HepG2 (cell line): ENCODE measurements at regions not wholly inside any gene's neighbourhood (a gene's known extent, or its start where the extent isn't known, plus 50 kb on each side); places are given as distances from the start of the nearest gene placed in this dataset.

Experiments used
- ATAC-seq: fragments of 200-7000 bp; cut with Tn5 transposase; 3 replicates; pipeline ENCODE4 v1.9.1; 2020; ENCODE audit warnings: mild to moderate bottlenecking, moderate library complexity
- BruUV-seq: library from RNA; stranded (reverse); fragments of 400-500 nt; replicated peaks from 2 replicates; lab custom pipeline; 2021; lab: Mats Ljungman, UMichigan
- CTCF ChIA-PET: fragments of 300-600 bp; formaldehyde crosslinking; extraction: SDS; loops from one replicate; lab custom pipeline; 2021; ENCODE audit warnings: low total read pairs, inconsistent platforms, low intra/inter-chr PET ratio; lab: Yijun Ruan, JAX
- POLR2A ChIA-PET: fragments of 350-600 bp; sonication (Branson Sonifier 250); formaldehyde crosslinking; loops from one replicate; lab custom pipeline; 2020; ENCODE audit warnings: antibody characterized with exemption, inconsistent platforms; lab: Yijun Ruan, JAX
- DNase-seq: peaks from one replicate; pipeline ENCODE4 v3.0.0-alpha.2; 2015; ENCODE audit warnings: low spot score
- FAIRE-seq: peaks from 3 replicates; lab custom pipeline; 2011; peaks lifted over from hg19 to GRCh38; lab: Jason Lieb, UNC
- H2AFZ ChIP-seq: one replicate; pipeline ENCODE4 v1.6.1; 2011; ENCODE audit warnings: low read length, inconsistent platforms
- H3K27ac ChIP-seq: fragments of 300-600 bp; 3 replicates; pipeline ENCODE4 v1.8.0; 2011; ENCODE audit warnings: mixed run types, mild to moderate bottlenecking, mixed read lengths, low read length, inconsistent platforms; ENCODE audit not compliant: insufficient read depth; ENCODE audit errors: extremely low read length
- H3K27me3 ChIP-seq, 2 experiments: fragments of 200-600 bp in 1 of 2; 2 replicates in 1 of 2; 3 replicates in 1 of 2; pipeline versions ENCODE4 v1.6.0 to v1.8.0; 2011; ENCODE audit warnings: low read length in 2 of 2, mild to moderate bottlenecking in 2 of 2, moderate library complexity in 2 of 2, inconsistent platforms in 1 of 2; ENCODE audit not compliant: insufficient read depth in 2 of 2, control insufficient read depth in 1 of 2
- H3K36me3 ChIP-seq, 2 experiments: fragments of 200-600 bp in 1 of 2; replicated peaks in 1 of 2; 2 replicates in 1 of 2; 3 replicates in 1 of 2; pipeline versions ENCODE4 v1.5.1 to v1.8.0; 2011; ENCODE audit warnings: low read length in 2 of 2, inconsistent platforms in 1 of 2; ENCODE audit not compliant: insufficient read depth in 2 of 2, control insufficient read depth in 1 of 2
- H3K4me1 ChIP-seq: 2 replicates; pipeline ENCODE4 v1.5.1; 2012; ENCODE audit warnings: low read length, inconsistent platforms; ENCODE audit not compliant: insufficient read depth
- H3K4me2 ChIP-seq: 2 replicates; pipeline ENCODE4 v1.6.0; 2011; ENCODE audit warnings: low read depth, low read length, inconsistent platforms
- H3K4me3 ChIP-seq, 3 experiments: fragments of 200-600 bp in 1 of 3; sonication (generic), shearing (Covaris generic) in 1 of 3; replicated peaks in 1 of 3; 2 replicates each; pipeline ENCODE4 v1.5.1; 2011 to 2016; ENCODE audit warnings: low read length in 3 of 3, inconsistent platforms in 2 of 3, low read depth in 2 of 3, mild to moderate bottlenecking in 2 of 3, control low read depth in 1 of 3, mixed read lengths in 1 of 3; ENCODE audit not compliant: insufficient read depth in 1 of 3
- H3K79me2 ChIP-seq: one replicate; pipeline ENCODE4 v1.6.1; 2011; ENCODE audit warnings: low read length, inconsistent platforms; ENCODE audit not compliant: insufficient read depth
- H3K9ac ChIP-seq: 2 replicates; pipeline ENCODE4 v1.6.0; 2011; ENCODE audit warnings: mild to moderate bottlenecking, low read depth, low read length, inconsistent platforms; ENCODE audit not compliant: insufficient read depth
- H3K9me3 ChIP-seq: 2 replicates; pipeline ENCODE4 v1.5.1; 2012; ENCODE audit warnings: mild to moderate bottlenecking, low read length
- H4K20me1 ChIP-seq: 2 replicates; pipeline ENCODE4 v1.6.0; 2011; ENCODE audit warnings: inconsistent platforms, mild to moderate bottlenecking, low read length, moderate library complexity; ENCODE audit not compliant: insufficient read depth
- ATF5 ChIP-seq: sonication (generic); formaldehyde crosslinking; IDR thresholded peaks from 2 replicates; pipeline ENCODE4 v1.4.0; 2020; ENCODE audit warnings: mild to moderate bottlenecking, low read depth, missing genetic modification reagents
- LCORL ChIP-seq, 2 experiments: fragments of 450-650 bp in 1 of 2; sonication (generic) in 1 of 2; formaldehyde crosslinking in 1 of 2; IDR thresholded peaks; 2 replicates each; pipeline versions ENCODE4 v1.5.0 to v1.6.1; 2017 to 2020; ENCODE audit warnings: antibody characterized with exemption in 1 of 2, missing genetic modification reagents in 1 of 2
- NBN ChIP-seq: fragments of 450-650 bp; conservative IDR thresholded peaks from 2 replicates; pipeline ENCODE4 v1.6.1; 2017
- POGK ChIP-seq: sonication (generic); formaldehyde crosslinking; conservative IDR thresholded peaks from 2 replicates; pipeline ENCODE4 v1.8.0; 2022; ENCODE audit warnings: mild to moderate bottlenecking, moderate library complexity, missing genetic modification reagents
- SMAD1 ChIP-seq: sonication (generic); formaldehyde crosslinking; IDR thresholded peaks from 2 replicates; pipeline ENCODE4 v1.4.0; 2020; ENCODE audit warnings: missing genetic modification reagents, low read depth, mild to moderate bottlenecking, borderline replicate concordance
- SRY ChIP-seq: sonication (generic); formaldehyde crosslinking; IDR thresholded peaks from 2 replicates; pipeline ENCODE4 v1.8.0; 2022; ENCODE audit warnings: mild to moderate bottlenecking, missing genetic modification reagents
- TRAFD1 ChIP-seq: sonication (generic); formaldehyde crosslinking; IDR thresholded peaks from 2 replicates; pipeline ENCODE4 v1.5.1; 2020; ENCODE audit warnings: missing genetic modification reagents, mild to moderate bottlenecking, borderline replicate concordance
- ZFP1 ChIP-seq: IDR thresholded peaks from 2 replicates; pipeline ENCODE4 v1.6.1; 2016
- ZFP37 ChIP-seq: sonication (generic); formaldehyde crosslinking; IDR thresholded peaks from 2 replicates; pipeline ENCODE4 v1.4.0; 2020; ENCODE audit warnings: missing genetic modification reagents, borderline replicate concordance
- ZNF12 ChIP-seq: sonication (generic); formaldehyde crosslinking; IDR thresholded peaks from 2 replicates; pipeline ENCODE4 v1.5.0; 2020; ENCODE audit warnings: missing genetic modification reagents
- ZNF883 ChIP-seq: sonication (generic); formaldehyde crosslinking; IDR thresholded peaks from 2 replicates; pipeline ENCODE4 v1.5.1; 2020; ENCODE audit warnings: mild to moderate bottlenecking, missing genetic modification reagents; ENCODE audit errors: not compliant biosample characterization
- WGBS: methylation state at CpG from one replicate; pipeline ENCODE4 v1.1.6; 2017; ENCODE audit warnings: low lambda C conversion rate; 5-methylcytosine and 5-hydroxymethylcytosine counted together
- in situ Hi-C: cut with HindIII; loops from 2 replicates; pipeline ENCODE4 v1.10.0; 2017; ENCODE audit warnings: low pct_unique_long_range_greater_than_20kb; ENCODE audit not compliant: extremely low pct_ligation_motif_present
- intact Hi-C: fragments of 100-400 bp; cut with micrococcal nuclease; formaldehyde crosslinking; loops from one replicate; pipeline ENCODE4 v1.10.0; 2022; ENCODE audit not compliant: unreplicated experiment

- 5% methylated on average over 1 of the region's 1 CpG for WGBS
- H2AFZ ChIP-seq, result no peak overlapping the region
- no TSS peak for BruUV-seq
Measured at GRCh38 chr7:48741545-48741944, 182.8 kb upstream of the CDC14C start.

More at GRCh38 chr7:48741545-48741944, 182.8 kb upstream of the CDC14C start:
- no peaks in the 10 kb centered on the region for H3K4me1 ChIP-seq
- no peak overlapping the region for H3K27ac ChIP-seq
- no peak for DNase-seq
- H3K9me3 ChIP-seq, result peaks cover 33% of the 10 kb centered on the region
- no peak overlapping the region for H3K9ac ChIP-seq
- H3K79me2 ChIP-seq, result no peaks in the 10 kb centered on the region
- ChIA-PET CTCF (no interaction called here), POLR2A (no interaction called here)
- no peak overlapping the region for H3K4me3 ChIP-seq
- H3K27me3 ChIP-seq, result no peaks in the 10 kb centered on the region
- no peak for TF ChIP-seq ATF5 (CRISPR knock-in tag)
- no peak for TF ChIP-seq TRAFD1 (CRISPR knock-in tag)
- TF ChIP-seq SMAD1 (CRISPR knock-in tag), result no peak
- no peak for TF ChIP-seq ZNF883 (CRISPR knock-in tag)
- no peak for TF ChIP-seq SRY (CRISPR knock-in tag)
- TF ChIP-seq ZNF12 (CRISPR knock-in tag), result no peak
- TF ChIP-seq POGK (CRISPR knock-in tag), result no peak
- TF ChIP-seq ZFP1 (CRISPR knock-in tag), result no peak
- TF ChIP-seq NBN, result no peak
- no peak for TF ChIP-seq ZFP37 (CRISPR knock-in tag)
- TF ChIP-seq LCORL (IDR thresholded peaks at IDR 0.05), result no peak
- TF ChIP-seq LCORL (CRISPR knock-in tag; IDR thresholded peaks at IDR 0.05), result no peak
- no peaks in the 10 kb centered on the region for H4K20me1 ChIP-seq
- no peaks in the 10 kb centered on the region for H3K36me3 ChIP-seq
- no peak overlapping the region for H3K4me2 ChIP-seq
- FAIRE-seq, result no peak
- ATAC-seq, result no peak
- intact Hi-C loops (no loop called here), in situ Hi-C loops (no loop called here)
